ENCODE measurements at regions not wholly inside any gene's neighbourhood (a gene's known extent, or its start where the extent isn't known, plus 50 kb on each side); places are given as distances from the start of the nearest gene placed in this dataset.

GRCh38 chr13:60757501-60758215 lies 360.6 kb downstream of the TDRD3 start:
- ATAC-seq: no peak
- DNase-seq: no peak
- intact Hi-C loops (cut with DNase I): no loop called here

GRCh38 chr13:60756306-60756705 lies 359.3 kb downstream of the TDRD3 start:
- ATAC-seq: peak; percentile 59 to 88
- no peak for DNase-seq
- intact Hi-C loops (cut with DNase I): no loop called here

- DNase-seq (no peak), ATAC-seq (peak; percentile 44 to 89)
- intact Hi-C loops (cut with DNase I): no loop called here
Measured at GRCh38 chr13:60755380-60756163, 358.6 kb downstream of the TDRD3 start.

- ATAC-seq (no peak), DNase-seq (no peak)
- intact Hi-C loops (cut with DNase I): no loop called here
Measured at GRCh38 chr13:60754211-60755090, 357.4 kb downstream of the TDRD3 start.

GRCh38 chr13:60753641-60754040 lies 356.6 kb downstream of the TDRD3 start:
- ATAC-seq (no peak), DNase-seq (no peak)
- intact Hi-C loops (cut with DNase I): no loop called here

- peak in 1 of 2 donors; percentile 19 for ATAC-seq
- intact Hi-C loops (cut with DNase I): no loop called here
- DNase-seq: no peak
Measured at GRCh38 chr13:60745343-60745742, 348.3 kb downstream of the TDRD3 start.

GRCh38 chr13:60733933-60734332 lies 336.9 kb downstream of the TDRD3 start:
- intact Hi-C loops (cut with DNase I): no loop called here
- DNase-seq: no peak
- no peak for ATAC-seq

- intact Hi-C loops (cut with DNase I): no loop called here
- DNase-seq (no peak), ATAC-seq (no peak)
Measured at GRCh38 chr13:60727140-60727539, 330.1 kb downstream of the TDRD3 start.

GRCh38 chr13:60721063-60721462 lies 324.0 kb downstream of the TDRD3 start:
- ATAC-seq (no peak), DNase-seq (no peak)
- intact Hi-C loops (cut with DNase I): no loop called here

GRCh38 chr13:60720590-60720989 lies 323.6 kb downstream of the TDRD3 start:
- intact Hi-C loops (cut with DNase I): no loop called here
- DNase-seq (no peak), ATAC-seq (peak in 1 of 2 donors; percentile 38)

GRCh38 chr13:60716313-60716712 lies 319.3 kb downstream of the TDRD3 start:
- ATAC-seq: no peak
- DNase-seq: no peak
- intact Hi-C loops (cut with DNase I): no loop called here

- no peak for ATAC-seq
- intact Hi-C loops (cut with DNase I): no loop called here
- no peak for DNase-seq
Measured at GRCh38 chr13:60707878-60708277, 310.9 kb downstream of the TDRD3 start.

- DNase-seq (no peak), ATAC-seq (no peak)
- intact Hi-C loops (cut with DNase I): no loop called here
Measured at GRCh38 chr13:60701895-60702294, 304.9 kb downstream of the TDRD3 start.

GRCh38 chr13:60700994-60701393 lies 304.0 kb downstream of the TDRD3 start:
- ATAC-seq (peak in 1 of 2 donors; percentile 74), DNase-seq (no peak)
- intact Hi-C loops (cut with DNase I): no loop called here

- intact Hi-C loops (cut with DNase I): no loop called here
- ATAC-seq (no peak), DNase-seq (no peak)
Measured at GRCh38 chr13:60699636-60700035, 302.6 kb downstream of the TDRD3 start.

- intact Hi-C loops (cut with DNase I): no loop called here
- no peak for DNase-seq
- ATAC-seq: no peak
Measured at GRCh38 chr13:60696602-60697001, 299.6 kb downstream of the TDRD3 start.

GRCh38 chr13:60691268-60691667 lies 294.2 kb downstream of the TDRD3 start:
- intact Hi-C loops (cut with DNase I): no loop called here
- no peak for DNase-seq
- ATAC-seq: no peak

- ATAC-seq: no peak
Measured at GRCh38 chr13:60690604-60691003, 293.6 kb downstream of the TDRD3 start.

GRCh38 chr13:60689571-60689970 lies 292.6 kb downstream of the TDRD3 start:
- intact Hi-C loops (cut with DNase I): no loop called here
- DNase-seq (no peak), ATAC-seq (no peak)

More at GRCh38 chr13:60690604-60691003, 293.6 kb downstream of the TDRD3 start:
- intact Hi-C loops (cut with DNase I): no loop called here
- no peak for DNase-seq

- intact Hi-C loops (cut with DNase I): no loop called here
- ATAC-seq (no peak), DNase-seq (no peak)
Measured at GRCh38 chr13:60689076-60689475, 292.1 kb downstream of the TDRD3 start.
